Activated CD4-positive, alpha-beta memory T cell treated with anti-CD3 and anti-CD28 coated beads for 36 hours (primary cell): ENCODE measurements at regions not wholly inside any gene's neighbourhood (a gene's known extent, or its start where the extent isn't known, plus 50 kb on each side); places are given as distances from the start of the nearest gene placed in this dataset.
"Not testable (repeated sequence)": the region's sequence is repeated elsewhere in the genome, so short reads cannot be mapped to it uniquely, and the experiment has no call there.

ENCODE experiments used
- CTCF ChIA-PET: fragments of 350-600 bp; sonication (Branson Sonifier 250); formaldehyde crosslinking; loops from one replicate; lab custom pipeline; 2021; ENCODE audit warnings: antibody characterized with exemption, inconsistent platforms; lab: Charles Lee
- POLR2A ChIA-PET: fragments of 350-600 bp; sonication (Branson Sonifier 250); formaldehyde crosslinking; loops from one replicate; lab custom pipeline; 2021; ENCODE audit warnings: antibody characterized with exemption; lab: Charles Lee
- DNase-seq: peaks from one replicate; pipeline ENCODE4 v3.0.0-alpha.2; 2020
- H3K27ac Mint-ChIP-seq: one replicate; pipeline ENCODE4 v1.8.0; 2021; ENCODE audit warnings: mixed read lengths
- H3K27me3 Mint-ChIP-seq: one replicate; pipeline ENCODE4 v1.8.0; 2021; ENCODE audit warnings: mixed read lengths
- H3K36me3 Mint-ChIP-seq: one replicate; pipeline ENCODE4 v1.8.0; 2021; ENCODE audit warnings: mixed read lengths
- H3K4me1 Mint-ChIP-seq: one replicate; pipeline ENCODE4 v1.8.0; 2021; ENCODE audit warnings: low read depth, mixed read lengths
- H3K4me3 Mint-ChIP-seq: one replicate; pipeline ENCODE4 v1.8.0; 2021; ENCODE audit warnings: mild to moderate bottlenecking, mixed read lengths
- H3K9me3 Mint-ChIP-seq: one replicate; pipeline ENCODE4 v1.8.0; 2021; ENCODE audit warnings: mixed read lengths
- intact Hi-C: fragments of 100-400 bp; cut with micrococcal nuclease; formaldehyde crosslinking; loops from one replicate; pipeline ENCODE4 v1.15.1; 2023

DNA sequence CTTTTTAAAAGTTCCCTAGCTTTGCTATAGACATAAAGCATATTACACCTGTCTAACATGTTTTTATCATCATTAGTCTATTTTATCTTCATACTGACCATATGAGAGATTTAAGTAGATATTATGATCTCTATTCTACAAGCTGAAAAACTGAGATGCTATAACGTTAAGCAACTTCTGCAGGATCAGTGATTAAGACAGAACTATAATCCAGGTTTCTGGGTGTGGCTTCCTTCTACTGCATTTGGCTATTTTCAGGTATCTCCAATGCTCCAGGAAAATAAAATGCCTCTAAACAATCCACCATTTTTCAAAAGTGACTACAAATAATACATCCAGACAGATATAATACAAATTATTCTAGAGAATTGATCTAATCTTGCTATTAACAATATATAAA is 53.4 kb downstream of the RGS2 start:
- DNase-seq = no peak
- no peaks in the 10 kb centered on the region for H3K36me3 Mint-ChIP-seq
- H3K27me3 Mint-ChIP-seq = peaks cover 3% of the 10 kb centered on the region
- H3K4me1 Mint-ChIP-seq = no peaks in the 10 kb centered on the region
- intact Hi-C loops = no loop called here
- no peaks in the 10 kb centered on the region for H3K9me3 Mint-ChIP-seq
- ChIA-PET CTCF (no interaction called here), POLR2A (no interaction called here)
- H3K4me3 Mint-ChIP-seq = no peak overlapping the region
- H3K27ac Mint-ChIP-seq = no peak overlapping the region

DNA sequence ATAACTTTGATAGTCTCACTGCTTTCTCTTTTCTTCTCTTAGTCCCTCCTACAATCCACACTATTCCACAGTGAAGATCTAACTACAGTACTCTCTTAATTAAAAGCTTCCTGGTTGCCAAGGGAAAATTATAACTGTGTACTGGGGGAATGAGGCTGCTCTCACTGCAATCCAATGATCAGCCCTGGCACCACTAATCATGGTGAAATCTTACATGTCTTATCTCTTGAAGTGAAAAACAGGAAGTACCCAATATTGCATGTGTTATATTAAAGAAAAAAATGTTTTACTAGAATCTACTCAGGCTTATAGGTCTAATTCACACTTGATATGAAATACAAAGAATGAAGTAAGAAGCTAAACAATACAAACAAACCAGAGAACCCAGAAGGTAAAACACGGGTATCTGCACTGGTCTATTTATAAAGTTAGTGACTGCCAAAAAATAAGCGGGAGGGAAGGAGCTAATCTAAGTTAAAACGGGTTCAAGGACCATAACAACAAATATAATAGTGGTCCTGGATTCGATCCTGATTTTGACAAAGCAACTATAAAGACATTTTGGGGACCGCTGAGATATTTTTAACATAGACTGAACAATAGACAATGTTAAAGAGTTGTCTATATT is 57.5 kb downstream of the RGS2 start:
- intact Hi-C loops = no loop called here
- Mint-ChIP-seq H3K9me3 (no peaks in the 10 kb centered on the region), H3K4me1 (no peaks in the 10 kb centered on the region), H3K36me3 (no peaks in the 10 kb centered on the region), H3K4me3 (no peak overlapping the region), H3K27me3 (peaks cover 3% of the 10 kb centered on the region), H3K27ac (no peak overlapping the region)
- no peak for DNase-seq
- CTCF ChIA-PET = no interaction called here
- POLR2A ChIA-PET = no interaction called here

DNA sequence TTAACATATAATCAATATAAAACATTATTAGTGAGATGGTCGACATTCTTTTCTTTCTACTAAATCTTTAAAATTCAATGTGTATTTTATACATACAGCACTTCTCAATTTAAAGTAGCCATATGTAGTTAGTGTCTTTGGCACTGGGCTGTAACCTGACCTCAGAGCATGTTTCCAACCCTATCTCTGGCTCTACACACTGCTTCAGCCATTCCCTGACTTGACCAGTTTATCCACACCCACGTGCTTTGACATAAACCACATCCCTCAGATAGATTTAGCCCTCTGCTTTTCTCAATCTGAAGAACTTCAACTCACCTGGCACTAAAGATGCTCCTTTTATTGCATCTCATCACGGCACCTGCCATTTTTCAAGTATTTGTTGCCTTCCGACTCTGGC is 58.3 kb downstream of the RGS2 start:
- intact Hi-C loops = no loop called here
- Mint-ChIP-seq H3K36me3 (no peaks in the 10 kb centered on the region), H3K27me3 (peaks cover 3% of the 10 kb centered on the region), H3K9me3 (peaks cover 4% of the 10 kb centered on the region), H3K27ac (no peak overlapping the region), H3K4me3 (no peak overlapping the region), H3K4me1 (no peaks in the 10 kb centered on the region)
- no peak for DNase-seq
- ChIA-PET POLR2A (no interaction called here), CTCF (no interaction called here)

DNA sequence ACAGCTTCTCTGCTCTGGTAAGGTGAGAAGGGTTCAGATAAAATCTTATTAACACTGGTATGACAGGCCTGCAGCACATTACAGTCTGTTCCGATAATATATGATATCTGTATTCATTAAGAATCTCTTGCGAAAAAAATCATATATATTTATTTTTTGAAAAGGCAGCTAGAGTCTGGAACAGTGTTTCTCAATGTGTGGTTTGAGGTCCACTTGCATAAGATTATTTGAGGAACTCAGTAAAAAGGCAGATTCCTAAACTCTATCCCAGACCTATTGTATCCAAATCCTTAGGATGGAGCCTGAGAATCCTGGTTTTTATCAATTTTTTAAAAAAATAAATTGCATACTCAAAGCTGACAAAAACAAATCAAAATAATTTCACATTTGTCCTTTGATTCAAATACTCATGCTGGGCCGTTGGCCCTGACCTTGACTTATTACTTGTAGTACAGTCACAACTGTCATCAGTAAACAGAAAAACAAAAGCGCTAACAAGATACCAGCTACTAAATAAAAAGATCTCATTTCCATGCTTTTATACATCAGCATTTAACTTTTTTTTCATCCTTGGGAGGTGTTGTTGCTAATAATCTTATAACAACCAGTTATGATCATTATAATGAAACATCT is 60.6 kb downstream of the RGS2 start:
- Mint-ChIP-seq H3K4me3 (no peak overlapping the region), H3K27me3 (peaks cover 3% of the 10 kb centered on the region), H3K9me3 (peaks cover 4% of the 10 kb centered on the region), H3K27ac (no peak overlapping the region), H3K4me1 (no peaks in the 10 kb centered on the region), H3K36me3 (no peaks in the 10 kb centered on the region)
- intact Hi-C loops = no loop called here
- CTCF ChIA-PET = no interaction called here
- POLR2A ChIA-PET = no interaction called here
- no peak for DNase-seq

DNA sequence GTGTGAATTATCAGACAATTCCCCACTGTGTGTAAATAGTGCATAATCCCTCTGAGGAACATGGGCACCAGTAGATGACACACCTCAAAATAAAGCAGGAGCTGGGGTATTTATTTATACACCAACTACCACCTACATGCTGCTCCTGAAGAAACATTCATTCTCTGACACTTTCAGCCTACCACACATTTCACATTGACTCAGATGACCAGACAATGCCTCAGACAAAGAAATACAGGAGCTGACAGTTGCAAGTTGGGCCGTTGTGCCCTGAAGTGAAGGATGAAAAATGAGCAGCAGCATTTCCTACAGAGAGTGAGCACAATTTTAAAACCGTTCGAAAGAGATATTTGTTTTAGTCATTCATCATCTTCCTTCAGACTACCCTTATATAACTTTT is 63.2 kb downstream of the RGS2 start:
- Mint-ChIP-seq H3K27ac (no peak overlapping the region), H3K4me1 (no peaks in the 10 kb centered on the region), H3K9me3 (peaks cover 4% of the 10 kb centered on the region), H3K27me3 (no peaks in the 10 kb centered on the region), H3K4me3 (no peak overlapping the region), H3K36me3 (no peaks in the 10 kb centered on the region)
- intact Hi-C loops = no loop called here
- ChIA-PET CTCF (no interaction called here), POLR2A (no interaction called here)
- DNase-seq = no peak

DNA sequence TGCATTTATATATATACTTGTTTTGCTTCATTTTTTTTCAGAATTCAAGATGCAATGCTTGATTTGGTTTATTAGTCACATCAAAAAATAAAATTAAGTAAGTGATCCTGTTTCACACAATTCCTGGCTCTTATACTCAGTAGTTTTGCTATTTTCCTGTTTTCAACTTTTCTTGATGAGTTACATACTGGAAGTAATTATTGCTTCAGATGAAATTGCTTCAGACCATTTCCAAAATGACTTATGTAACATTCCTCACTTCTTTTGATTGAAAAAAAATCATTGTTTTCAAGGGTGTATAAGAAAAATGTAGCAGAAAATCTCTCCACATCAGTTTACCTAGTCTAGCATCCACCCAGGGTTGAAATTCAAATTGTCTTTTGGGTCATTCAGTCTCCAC is 65.0 kb downstream of the RGS2 start:
- no peaks in the 10 kb centered on the region for H3K4me1 Mint-ChIP-seq
- ChIA-PET POLR2A (no interaction called here), CTCF (no interaction called here)
- no peak overlapping the region for H3K4me3 Mint-ChIP-seq
- no peaks in the 10 kb centered on the region for H3K36me3 Mint-ChIP-seq
- H3K27me3 Mint-ChIP-seq = no peaks in the 10 kb centered on the region
- peaks cover 4% of the 10 kb centered on the region for H3K9me3 Mint-ChIP-seq
- H3K27ac Mint-ChIP-seq = no peak overlapping the region
- intact Hi-C loops = no loop called here
- DNase-seq = no peak

DNA sequence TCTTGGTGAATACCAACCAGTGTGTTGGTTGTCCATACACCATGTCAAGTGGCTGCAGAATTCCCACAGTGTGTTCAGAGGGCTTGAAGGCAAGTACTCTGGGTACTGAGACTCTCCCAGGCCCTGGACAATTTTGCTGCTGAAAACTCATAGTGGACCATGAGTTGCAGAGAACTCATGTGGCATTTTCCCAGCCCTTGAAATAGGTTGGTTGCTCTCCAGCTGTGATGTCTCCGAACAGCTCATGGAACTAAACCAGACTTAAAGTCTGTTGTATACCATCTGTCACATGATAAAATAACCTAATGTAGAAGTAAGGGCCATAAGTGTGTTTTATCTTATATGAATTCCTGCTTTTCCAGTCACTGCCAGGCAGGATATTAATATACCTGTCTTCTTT is 67.8 kb downstream of the RGS2 start:
- Mint-ChIP-seq H3K4me3 (no peak overlapping the region), H3K27me3 (no peaks in the 10 kb centered on the region), H3K4me1 (no peaks in the 10 kb centered on the region), H3K36me3 (no peaks in the 10 kb centered on the region), H3K9me3 (peaks cover 1% of the 10 kb centered on the region), H3K27ac (no peak overlapping the region)
- POLR2A ChIA-PET = no interaction called here
- intact Hi-C loops = no loop called here
- DNase-seq = no peak
- CTCF ChIA-PET = no interaction called here

DNA sequence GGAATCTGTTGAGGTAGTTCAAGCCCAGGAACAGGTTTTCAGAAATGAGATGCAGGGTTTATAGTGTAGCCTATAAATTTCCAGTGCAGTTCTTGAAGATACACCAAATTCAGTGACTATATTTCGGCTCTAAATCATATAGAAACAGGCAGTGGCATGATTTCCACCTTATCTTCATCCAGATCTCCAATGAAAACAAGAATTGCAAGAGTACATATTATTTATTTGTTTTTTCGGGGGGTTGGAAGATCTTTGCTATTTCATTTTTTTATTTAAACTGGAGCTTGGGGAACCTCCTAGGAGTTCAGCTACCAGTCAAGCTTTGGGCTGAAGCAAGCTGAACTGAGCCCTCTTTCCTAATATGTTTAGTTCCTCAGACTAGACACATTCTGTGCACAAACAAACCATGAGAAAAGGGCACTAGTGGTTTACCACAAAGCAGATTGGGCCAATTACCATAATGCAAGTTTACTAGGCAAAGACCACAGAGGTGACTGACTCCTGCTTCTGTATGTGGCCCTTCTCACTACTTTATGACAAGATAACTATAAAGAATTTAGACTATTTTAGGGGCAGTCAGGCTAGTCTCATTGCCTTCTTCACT is 68.5 kb downstream of the RGS2 start:
- no peaks in the 10 kb centered on the region for H3K36me3 Mint-ChIP-seq
- H3K4me3 Mint-ChIP-seq = no peak overlapping the region
- intact Hi-C loops = no loop called here
- no peaks in the 10 kb centered on the region for H3K9me3 Mint-ChIP-seq
- no peaks in the 10 kb centered on the region for H3K4me1 Mint-ChIP-seq
- ChIA-PET CTCF (interaction anchor here (0.6 kb wide), 1 partner anchor 916 kb away, joined by 3 read pairs; no protein-coding TSS in a partner anchor), POLR2A (no interaction called here)
- DNase-seq = no peak
- no peaks in the 10 kb centered on the region for H3K27me3 Mint-ChIP-seq
- H3K27ac Mint-ChIP-seq = no peak overlapping the region

DNA sequence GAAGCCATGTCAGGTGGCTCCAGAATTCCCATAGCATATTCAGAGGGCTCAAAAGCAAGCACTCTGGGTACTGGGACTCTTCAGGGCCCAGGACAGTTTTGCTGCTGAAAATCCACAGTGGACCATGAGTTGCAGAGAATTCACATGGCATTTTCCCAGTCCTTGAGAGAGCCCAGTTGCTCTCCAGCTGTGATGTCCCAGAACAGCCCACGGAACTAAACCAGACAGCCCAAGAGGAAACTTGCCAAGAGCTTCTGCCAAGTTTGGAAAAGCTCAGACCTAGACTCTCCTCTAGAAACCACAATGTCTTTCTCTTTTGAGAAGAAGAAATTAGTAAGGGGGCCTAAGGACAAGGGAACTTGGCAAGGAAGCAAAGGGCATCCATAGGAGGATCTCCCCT is 69.4 kb downstream of the RGS2 start:
- no peak overlapping the region for H3K4me3 Mint-ChIP-seq
- no peaks in the 10 kb centered on the region for H3K36me3 Mint-ChIP-seq
- intact Hi-C loops = no loop called here
- ChIA-PET CTCF (no interaction called here), POLR2A (no interaction called here)
- no peaks in the 10 kb centered on the region for H3K27me3 Mint-ChIP-seq
- H3K4me1 Mint-ChIP-seq = no peaks in the 10 kb centered on the region
- no peak for DNase-seq
- no peak overlapping the region for H3K27ac Mint-ChIP-seq
- no peaks in the 10 kb centered on the region for H3K9me3 Mint-ChIP-seq

DNA sequence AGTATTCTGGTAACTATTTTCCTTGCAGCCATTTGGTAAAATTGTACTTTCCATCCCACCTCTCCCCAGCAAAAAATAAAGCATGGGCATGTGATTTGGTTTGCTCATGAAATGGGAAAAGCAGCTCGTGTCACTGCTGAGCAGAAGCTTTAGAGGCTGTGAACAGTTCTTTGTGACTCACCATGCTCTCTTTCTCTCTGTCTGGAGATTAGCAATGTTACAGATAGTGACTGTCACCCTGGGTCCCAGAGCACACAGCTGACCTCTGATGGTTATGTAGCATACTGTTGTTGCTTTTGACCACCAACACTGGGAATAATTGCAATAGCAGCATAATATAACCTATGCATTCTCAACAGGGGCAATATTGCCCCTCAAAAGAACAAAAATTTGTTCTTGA is 70.6 kb downstream of the RGS2 start:
- CTCF ChIA-PET = no interaction called here
- DNase-seq = no peak
- Mint-ChIP-seq H3K27ac (no peak overlapping the region), H3K27me3 (no peaks in the 10 kb centered on the region), H3K4me3 (no peak overlapping the region), H3K4me1 (no peaks in the 10 kb centered on the region), H3K36me3 (no peaks in the 10 kb centered on the region), H3K9me3 (no peaks in the 10 kb centered on the region)
- intact Hi-C loops = no loop called here
- POLR2A ChIA-PET = no interaction called here

DNA sequence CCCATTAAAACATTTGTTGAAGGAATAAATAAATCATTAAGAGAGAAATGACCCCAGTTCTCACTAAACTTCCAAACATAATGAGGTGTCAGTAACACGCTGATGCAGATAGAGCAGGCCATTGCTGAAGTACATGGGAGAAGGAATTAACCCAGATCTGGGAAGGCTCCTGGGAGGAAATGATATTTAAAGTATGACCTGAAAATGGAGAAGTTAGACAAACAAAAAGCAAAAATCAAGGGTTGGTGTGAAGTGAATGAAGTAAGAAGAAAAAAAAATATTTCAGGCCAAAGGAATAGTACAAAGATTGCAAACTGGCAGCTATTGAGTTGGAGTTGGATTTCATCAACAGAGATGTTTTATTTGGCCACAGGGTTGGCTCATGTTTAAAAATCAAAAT is 71.4 kb downstream of the RGS2 start:
- Mint-ChIP-seq H3K9me3 (no peaks in the 10 kb centered on the region), H3K4me3 (no peak overlapping the region), H3K27me3 (no peaks in the 10 kb centered on the region), H3K36me3 (no peaks in the 10 kb centered on the region), H3K27ac (no peak overlapping the region), H3K4me1 (no peaks in the 10 kb centered on the region)
- no peak for DNase-seq
- intact Hi-C loops = no loop called here
- CTCF ChIA-PET = no interaction called here
- POLR2A ChIA-PET = no interaction called here

DNA sequence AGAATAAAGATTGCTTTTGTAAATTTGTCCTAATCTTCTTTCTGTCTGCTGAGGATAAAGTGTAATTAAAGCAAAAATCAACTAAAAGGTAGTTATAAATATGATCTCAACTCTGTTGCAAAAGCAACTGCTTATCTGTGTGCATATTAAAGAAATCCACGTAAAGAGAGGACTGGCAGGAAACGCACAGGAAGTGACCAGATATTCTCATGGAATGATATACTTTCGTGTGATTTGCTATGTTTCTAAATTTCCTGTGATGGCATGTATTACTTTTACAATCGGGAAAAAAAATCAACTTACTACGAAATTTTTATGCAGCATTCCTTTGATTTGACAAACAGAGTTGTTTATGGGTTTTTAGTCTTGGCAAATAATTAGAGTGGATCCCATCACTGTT is 75.4 kb downstream of the RGS2 start:
- no peaks in the 10 kb centered on the region for H3K36me3 Mint-ChIP-seq
- no peaks in the 10 kb centered on the region for H3K9me3 Mint-ChIP-seq
- CTCF ChIA-PET = no interaction called here
- no peaks in the 10 kb centered on the region for H3K27me3 Mint-ChIP-seq
- H3K4me1 Mint-ChIP-seq = no peaks in the 10 kb centered on the region
- no peak overlapping the region for H3K4me3 Mint-ChIP-seq
- no peak overlapping the region for H3K27ac Mint-ChIP-seq
- POLR2A ChIA-PET = no interaction called here
- intact Hi-C loops = no loop called here
- no peak for DNase-seq

DNA sequence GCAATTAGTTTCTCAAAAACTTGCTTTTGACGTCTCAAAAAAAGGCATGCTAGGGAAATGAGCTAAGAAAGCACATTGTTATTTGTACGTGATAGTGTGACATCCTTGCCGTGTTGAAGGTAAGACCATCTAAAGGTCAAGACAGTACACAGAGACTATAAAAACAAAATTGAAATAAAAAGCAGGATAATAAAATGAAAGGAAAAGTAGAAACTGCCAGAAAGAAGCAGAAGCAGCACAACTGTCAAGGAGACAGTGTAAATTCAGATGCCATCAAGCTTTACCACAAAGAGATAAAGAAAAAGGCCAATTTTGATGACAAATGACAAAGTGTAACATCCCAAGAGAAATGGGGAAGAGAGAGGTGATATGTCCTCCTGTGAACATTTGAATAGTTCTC is 76.5 kb downstream of the RGS2 start:
- H3K36me3 Mint-ChIP-seq, H3K4me1 Mint-ChIP-seq, CTCF ChIA-PET, DNase-seq, H3K27ac Mint-ChIP-seq, H3K4me3 Mint-ChIP-seq, H3K9me3 Mint-ChIP-seq, H3K27me3 Mint-ChIP-seq, POLR2A ChIA-PET, intact Hi-C loops: not testable (repeated sequence)
